Spinal cord (tissue), 9 donors: ENCODE measurements at regions not wholly inside any gene's neighbourhood (a gene's known extent, or its start where the extent isn't known, plus 50 kb on each side); places are given as distances from the start of the nearest gene placed in this dataset.
"Not testable (repeated sequence)": the region's sequence is repeated elsewhere in the genome, so short reads cannot be mapped to it uniquely, and the experiment has no call there.

Source experiments
- DNase-seq, 6 donors: peaks; one replicate each; pipeline versions ENCODE4 v3.0.0 to v3.0.0-alpha.2; 2013 to 2015; ENCODE audit warnings: low spot score in 6 of 6, low read depth in 4 of 6
- H3K27ac ChIP-seq: one replicate; pipeline ENCODE4 v1.5.1; 2013; ENCODE audit warnings: low read depth, low read length, control low read depth
- H3K27me3 ChIP-seq: one replicate; pipeline ENCODE4 v1.6.1; 2013; ENCODE audit warnings: low read length; ENCODE audit not compliant: control insufficient read depth, insufficient read depth
- H3K36me3 ChIP-seq: one replicate; pipeline ENCODE4 v1.6.1; 2013; ENCODE audit warnings: low read length; ENCODE audit not compliant: control insufficient read depth, insufficient read depth
- H3K4me1 ChIP-seq: one replicate; pipeline ENCODE4 v1.6.1; 2013; ENCODE audit warnings: low read length; ENCODE audit not compliant: control insufficient read depth, insufficient read depth
- H3K4me3 ChIP-seq: one replicate; pipeline ENCODE4 v1.5.1; 2013; ENCODE audit warnings: low read depth, low read length, control low read depth
- H3K9me3 ChIP-seq: one replicate; pipeline ENCODE4 v1.6.1; 2013; ENCODE audit warnings: low read length; ENCODE audit not compliant: control insufficient read depth, insufficient read depth
- WGBS: methylation state at CpG from one replicate; pipeline ENCODE4 v1.1.5; 2013; ENCODE audit warnings: missing lambda C conversion rate; ENCODE audit not compliant: insufficient coverage; 5-methylcytosine and 5-hydroxymethylcytosine counted together
- donor health status: healthy.

DNA sequence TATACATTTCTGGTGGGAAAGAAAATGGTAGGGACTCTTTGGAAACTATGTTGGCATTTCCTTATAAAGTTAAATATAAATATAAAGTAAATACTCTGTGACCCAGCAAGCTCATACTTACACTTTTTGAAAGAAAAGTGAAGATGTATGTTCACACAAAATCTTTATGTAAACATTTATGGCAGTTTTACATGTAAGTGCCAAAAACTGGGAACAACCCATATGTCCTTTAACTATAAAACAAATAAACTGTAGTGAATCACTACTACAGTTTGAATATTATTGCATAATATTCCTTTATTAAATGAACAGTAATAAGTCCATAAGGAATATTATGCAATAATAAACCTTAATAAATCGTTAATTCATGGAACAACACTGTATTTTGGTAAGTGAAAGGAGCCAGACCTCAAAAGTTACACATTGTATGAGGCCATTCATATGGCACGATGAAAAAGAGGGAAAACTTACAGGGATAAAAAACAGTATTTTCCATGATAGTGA is 1660.3 kb upstream of the LRRTM3 start:
- no peak overlapping the region for H3K4me3 ChIP-seq
- no peak overlapping the region for H3K27ac ChIP-seq
- no peaks in the 10 kb centered on the region for H3K27me3 ChIP-seq
- H3K36me3 ChIP-seq, result no peaks in the 10 kb centered on the region
- WGBS, result no CpG with 5 or more reads among the region's 2 CpGs
- H3K4me1 ChIP-seq, result no peaks in the 10 kb centered on the region
- no peaks in the 10 kb centered on the region for H3K9me3 ChIP-seq
- no peak for DNase-seq

DNA sequence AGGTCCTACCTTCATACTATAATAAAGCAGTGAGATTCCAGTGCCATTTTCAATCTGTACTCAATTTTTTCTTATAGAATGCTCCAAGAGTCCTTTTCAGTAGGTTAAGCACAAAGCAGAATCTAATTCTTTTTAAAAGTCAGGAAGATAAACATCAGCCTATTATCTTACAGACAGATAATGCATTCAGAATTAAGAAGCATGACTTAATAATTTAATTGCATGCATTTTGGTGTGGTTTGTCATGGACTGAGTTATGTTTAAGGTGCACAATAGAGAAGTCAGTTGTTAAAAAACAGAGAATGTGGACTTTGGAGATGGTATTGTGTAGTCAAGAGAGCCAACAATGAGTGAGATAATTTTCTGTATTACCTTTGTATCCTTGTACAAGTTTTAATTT is 1656.3 kb upstream of the LRRTM3 start:
- H3K9me3 ChIP-seq, H3K27me3 ChIP-seq, DNase-seq, H3K36me3 ChIP-seq, H3K27ac ChIP-seq, H3K4me1 ChIP-seq, H3K4me3 ChIP-seq: not testable (repeated sequence)

DNA sequence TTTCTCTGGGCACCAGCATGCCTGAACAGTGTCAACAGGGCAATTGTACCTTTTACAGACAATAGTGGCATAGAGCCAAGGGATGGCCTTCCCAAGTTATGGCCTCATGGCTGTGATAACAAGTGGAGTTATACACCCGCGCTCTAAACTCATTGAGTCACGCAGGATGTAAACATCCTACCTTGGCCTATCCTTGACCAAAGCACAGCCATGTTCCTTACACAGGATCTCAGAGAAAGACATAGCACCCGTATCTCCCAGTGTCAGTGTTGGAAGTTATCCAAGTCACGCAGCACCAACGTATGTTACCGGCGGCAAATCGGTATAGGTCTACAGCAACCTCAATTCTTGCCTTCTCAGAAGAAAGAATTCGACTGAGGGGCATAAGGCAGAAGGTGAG is 1654.9 kb upstream of the LRRTM3 start:
- Histone ChIP-seq H3K27ac (no peak overlapping the region), H3K36me3 (no peaks in the 10 kb centered on the region), H3K9me3 (no peaks in the 10 kb centered on the region), H3K27me3 (no peaks in the 10 kb centered on the region), H3K4me3 (no peak overlapping the region), H3K4me1 (no peaks in the 10 kb centered on the region)
- WGBS, result 98% methylated on average over 4 of the region's 10 CpGs
- no peak for DNase-seq

DNA sequence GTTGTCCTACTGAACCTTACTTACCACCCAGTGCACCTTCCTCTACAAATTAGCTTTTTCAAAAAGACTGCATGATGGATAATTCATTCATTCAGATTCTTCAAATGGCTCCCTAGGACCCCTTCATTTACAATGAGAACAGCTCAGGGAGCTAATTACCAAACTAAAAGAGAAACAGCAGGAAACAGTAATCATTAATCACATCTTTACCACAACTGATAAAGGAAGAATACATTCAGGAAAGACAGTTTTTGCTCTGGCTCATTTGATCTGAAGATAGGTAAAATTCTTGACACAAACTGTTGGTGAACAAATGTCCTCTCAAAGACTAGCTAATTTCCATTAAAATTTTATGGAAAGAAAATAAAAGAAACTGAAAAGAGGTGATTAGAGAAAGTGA is 1652.7 kb upstream of the LRRTM3 start:
- no peaks in the 10 kb centered on the region for H3K36me3 ChIP-seq
- H3K4me3 ChIP-seq, result no peak overlapping the region
- DNase-seq, result peak in 1 of 6 donors; percentile 44

DNA sequence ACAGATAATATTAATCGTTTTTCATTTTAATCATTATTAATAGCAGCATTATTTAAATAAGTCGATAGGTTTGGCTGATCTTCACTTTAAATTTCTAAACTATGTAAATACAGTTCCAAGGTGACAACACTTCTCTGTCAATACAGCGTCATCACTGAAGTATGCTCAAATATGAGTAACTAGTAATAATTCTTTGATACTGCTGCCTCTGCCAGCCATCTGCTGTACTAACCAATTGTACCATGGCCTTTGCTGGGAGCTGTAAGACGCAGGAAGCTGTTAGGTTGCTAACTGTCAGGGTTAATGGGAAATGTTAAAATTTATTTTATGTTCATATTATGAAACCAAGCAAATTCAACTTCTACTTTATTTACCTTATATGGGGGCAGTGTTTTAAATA is 1650.5 kb upstream of the LRRTM3 start:
- no peak for DNase-seq
- Histone ChIP-seq H3K9me3 (no peaks in the 10 kb centered on the region), H3K4me3 (no peak overlapping the region), H3K4me1 (no peaks in the 10 kb centered on the region), H3K27ac (no peak overlapping the region), H3K36me3 (no peaks in the 10 kb centered on the region), H3K27me3 (no peaks in the 10 kb centered on the region)
- no CpG with 5 or more reads among the region's 4 CpGs for WGBS

More for the DNA sequence above, 1652.7 kb upstream of the LRRTM3 start:
- Histone ChIP-seq H3K4me1 (no peaks in the 10 kb centered on the region), H3K27ac (no peak overlapping the region), H3K27me3 (no peaks in the 10 kb centered on the region), H3K9me3 (no peaks in the 10 kb centered on the region)

DNA sequence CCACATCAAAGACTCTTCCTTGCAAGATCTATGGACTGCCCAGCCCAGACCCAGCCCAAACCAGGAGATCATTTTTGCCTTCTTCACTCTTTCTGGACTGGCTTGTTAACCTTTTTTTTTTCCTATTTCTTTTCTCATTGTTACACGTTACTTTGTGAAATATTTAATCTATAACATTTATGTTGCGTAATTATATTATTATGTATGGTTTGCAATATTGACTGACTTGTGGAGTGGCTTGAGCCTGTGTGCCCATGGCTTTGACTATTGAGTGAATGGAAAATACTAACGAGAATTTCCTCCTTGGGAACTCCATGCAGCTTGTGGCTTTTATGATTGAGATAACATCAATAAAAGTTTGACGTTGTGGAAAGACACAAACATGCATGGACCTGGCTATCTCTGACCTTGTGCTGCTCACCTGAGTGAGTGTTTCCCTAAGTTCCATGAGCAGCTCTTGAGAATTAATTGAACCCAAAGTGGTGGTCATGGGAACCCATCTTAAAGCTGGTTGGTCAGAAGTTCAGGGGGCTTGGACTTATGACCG is 1641.3 kb upstream of the LRRTM3 start:
- DNase-seq, result no peak
- Histone ChIP-seq H3K4me3 (no peak overlapping the region), H3K36me3 (no peaks in the 10 kb centered on the region), H3K27me3 (no peaks in the 10 kb centered on the region), H3K27ac (no peak overlapping the region), H3K9me3 (no peaks in the 10 kb centered on the region), H3K4me1 (no peaks in the 10 kb centered on the region)
- WGBS, result 88% methylated on average over 3 of the region's 5 CpGs

DNA sequence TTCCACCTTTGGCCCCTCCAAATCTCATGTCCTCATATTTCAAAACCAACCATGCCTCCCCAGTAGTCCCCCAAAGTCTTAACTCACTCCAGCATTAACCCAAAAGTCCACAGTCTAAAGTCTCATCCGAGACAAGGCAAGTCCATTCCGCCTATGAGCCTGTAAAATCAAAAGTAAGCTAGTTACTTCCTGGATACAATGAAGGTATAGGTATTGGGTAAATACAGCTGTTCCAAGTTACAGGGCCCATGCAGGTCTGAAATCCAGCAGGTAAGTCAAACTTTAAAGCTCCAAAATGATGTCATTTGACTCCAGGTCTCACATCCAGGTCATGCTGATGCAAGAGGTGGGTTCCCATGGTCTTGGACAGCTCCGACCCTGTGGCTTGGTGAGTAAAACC is 1640.1 kb upstream of the LRRTM3 start:
- not testable (repeated sequence) for H3K4me1 ChIP-seq, DNase-seq, H3K36me3 ChIP-seq, H3K9me3 ChIP-seq, H3K27me3 ChIP-seq, H3K27ac ChIP-seq, H3K4me3 ChIP-seq
- 93% methylated on average over 3 of the region's 3 CpGs for WGBS

DNA sequence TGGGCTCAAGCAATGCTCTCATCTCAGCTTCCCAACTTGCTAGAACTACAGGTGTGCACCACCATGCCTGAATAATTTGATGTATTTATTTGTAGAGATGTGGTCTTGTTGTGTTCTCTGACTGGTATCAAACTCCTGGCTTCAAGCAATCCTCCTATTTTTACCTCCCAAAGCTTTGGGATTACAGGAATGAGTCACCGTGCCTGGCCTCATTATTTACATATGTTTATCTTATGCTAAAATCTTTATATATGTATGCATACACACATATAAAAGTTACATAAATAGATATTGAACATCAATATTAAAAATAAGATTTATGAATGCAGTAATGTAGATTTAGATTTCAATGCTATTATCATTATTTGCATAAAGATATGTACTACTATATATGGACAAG is 1634.5 kb upstream of the LRRTM3 start:
- Histone ChIP-seq H3K27me3 (no peaks in the 10 kb centered on the region), H3K4me1 (no peaks in the 10 kb centered on the region), H3K9me3 (no peaks in the 10 kb centered on the region), H3K4me3 (no peak overlapping the region), H3K27ac (no peak overlapping the region), H3K36me3 (no peaks in the 10 kb centered on the region)
- no CpG with 5 or more reads among the region's 1 CpG for WGBS
- DNase-seq, result no peak

DNA sequence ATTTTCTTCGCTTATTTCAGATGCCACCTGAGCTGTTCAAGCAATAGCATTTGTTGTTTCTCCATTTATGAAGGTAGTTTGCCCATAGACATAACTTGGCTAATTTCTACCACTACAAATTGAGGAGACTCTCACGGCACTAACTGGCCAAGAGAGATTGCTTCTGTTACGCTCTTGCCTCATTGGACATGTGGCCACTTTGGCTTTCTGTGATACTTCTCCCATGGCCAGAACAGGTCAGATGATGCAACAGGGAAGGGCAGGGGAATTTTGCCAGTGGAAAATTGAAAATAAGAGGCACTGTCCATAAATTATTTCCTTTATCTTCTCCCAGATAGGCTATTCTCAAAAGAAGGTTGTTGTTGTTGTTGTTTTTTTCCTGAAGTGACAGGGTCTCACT is 1633.3 kb upstream of the LRRTM3 start:
- no peaks in the 10 kb centered on the region for H3K4me1 ChIP-seq
- DNase-seq, result no peak
- no peaks in the 10 kb centered on the region for H3K9me3 ChIP-seq
- no CpG with 5 or more reads among the region's 3 CpGs for WGBS
- no peak overlapping the region for H3K4me3 ChIP-seq
- H3K36me3 ChIP-seq, result no peaks in the 10 kb centered on the region
- H3K27ac ChIP-seq, result no peak overlapping the region
- H3K27me3 ChIP-seq, result no peaks in the 10 kb centered on the region

DNA sequence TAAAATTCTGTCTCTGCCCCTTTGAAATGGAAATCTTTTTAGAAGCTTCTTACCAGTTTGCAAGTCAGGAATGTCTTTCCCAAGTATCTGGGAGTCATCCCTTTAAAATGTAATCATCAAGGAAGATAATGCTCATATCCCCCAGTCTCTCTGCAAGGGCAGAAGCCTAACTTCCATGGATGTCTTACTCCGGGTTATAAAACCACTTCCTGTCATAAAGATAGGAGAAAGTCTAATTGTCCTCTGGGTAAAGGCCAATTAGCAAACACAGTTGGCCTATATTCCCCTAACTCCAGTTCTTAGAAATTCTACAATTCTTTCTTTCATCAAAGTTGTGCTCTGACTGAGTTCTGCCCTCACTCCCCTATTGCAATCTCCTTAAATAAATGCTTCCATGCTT is 1631.5 kb upstream of the LRRTM3 start:
- no peaks in the 10 kb centered on the region for H3K36me3 ChIP-seq
- H3K27me3 ChIP-seq, result no peaks in the 10 kb centered on the region
- no peak overlapping the region for H3K4me3 ChIP-seq
- DNase-seq, result no peak
- no peaks in the 10 kb centered on the region for H3K4me1 ChIP-seq
- H3K9me3 ChIP-seq, result no peaks in the 10 kb centered on the region
- H3K27ac ChIP-seq, result no peak overlapping the region
- no CpG with 5 or more reads among the region's 1 CpG for WGBS
